Mesendoderm (in vitro differentiated cells): ENCODE measurements at regions not wholly inside any gene's neighbourhood (a gene's known extent, or its start where the extent isn't known, plus 50 kb on each side); places are given as distances from the start of the nearest gene placed in this dataset.

Experiments
- DNase-seq: peaks from one replicate; pipeline ENCODE4 v3.0.0; 2013
- H2AK5ac ChIP-seq: 2 replicates; pipeline ENCODE4 v1.6.1; 2013; ENCODE audit warnings: low read length, inconsistent platforms
- H2BK120ac ChIP-seq: 2 replicates; pipeline ENCODE4 v1.6.1; 2013; ENCODE audit warnings: low read depth, mild to moderate bottlenecking, low read length, moderate library complexity, mixed read lengths
- H2BK15ac ChIP-seq: replicated peaks from 2 replicates; pipeline ENCODE4 v1.6.1; 2013; ENCODE audit warnings: low read depth, mild to moderate bottlenecking, moderate library complexity
- H2BK5ac ChIP-seq: 2 replicates; pipeline ENCODE4 v1.6.1; 2013; ENCODE audit warnings: low read length, inconsistent platforms
- H3K18ac ChIP-seq: 2 replicates; pipeline ENCODE4 v1.6.1; 2013; ENCODE audit warnings: mild to moderate bottlenecking, low read length, mixed read lengths
- H3K23ac ChIP-seq: one replicate; pipeline ENCODE4 v1.6.1; 2013; ENCODE audit warnings: low read length
- H3K27ac ChIP-seq: 2 replicates; pipeline ENCODE4 v1.5.1; 2013; ENCODE audit warnings: low read depth, mild to moderate bottlenecking, inconsistent platforms, low read length, moderate library complexity
- H3K27me3 ChIP-seq: 2 replicates; pipeline ENCODE4 v1.6.1; 2013; ENCODE audit warnings: low read length, control low read depth, mild to moderate bottlenecking, inconsistent platforms; ENCODE audit not compliant: insufficient read depth, poor library complexity
- H3K36me3 ChIP-seq: 2 replicates; pipeline ENCODE4 v1.6.1; 2013; ENCODE audit warnings: low read length, inconsistent platforms; ENCODE audit not compliant: control insufficient read depth, insufficient read depth
- H3K4ac ChIP-seq: one replicate; pipeline ENCODE4 v1.6.1; 2013; ENCODE audit warnings: low read depth, mild to moderate bottlenecking, low read length, moderate library complexity
- H3K4me1 ChIP-seq: 2 replicates; pipeline ENCODE4 v1.6.1; 2013; ENCODE audit warnings: low read depth, low read length, inconsistent platforms; ENCODE audit not compliant: control insufficient read depth
- H3K4me2 ChIP-seq: 2 replicates; pipeline ENCODE4 v1.6.1; 2013; ENCODE audit warnings: low read length
- H3K4me3 ChIP-seq: 2 replicates; pipeline ENCODE4 v1.5.1; 2013; ENCODE audit warnings: mild to moderate bottlenecking, low read length
- H3K56ac ChIP-seq: one replicate; pipeline ENCODE4 v1.6.1; 2013; ENCODE audit warnings: low read length
- H3K79me1 ChIP-seq: 2 replicates; pipeline ENCODE4 v1.6.1; 2013; ENCODE audit warnings: low read length, inconsistent platforms
- H3K79me2 ChIP-seq: 2 replicates; pipeline ENCODE4 v1.6.1; 2013; ENCODE audit warnings: mild to moderate bottlenecking, low read length; ENCODE audit not compliant: control insufficient read depth, insufficient read depth
- H3K9ac ChIP-seq: 2 replicates; pipeline ENCODE4 v1.6.1; 2013; ENCODE audit warnings: low read length, inconsistent platforms
- H4K5ac ChIP-seq: one replicate; pipeline ENCODE4 v1.6.1; 2013; ENCODE audit warnings: low read length
- H4K8ac ChIP-seq: one replicate; pipeline ENCODE4 v1.6.1; 2013; ENCODE audit warnings: low read depth, mild to moderate bottlenecking, control low read depth, low read length, moderate library complexity
- WGBS: extraction: QIAGEN DNeasy Blood & Tissue Kit; methylation state at CpG from one replicate; pipeline ENCODE4 v1.1.7; 2013; ENCODE audit warnings: low lambda C conversion rate, missing lambda C conversion rate; ENCODE audit not compliant: insufficient coverage; ENCODE audit errors: extremely low coverage; 5-methylcytosine and 5-hydroxymethylcytosine counted together

GRCh38 chr6:93021235-93021915 is 398.0 kb downstream of the EPHA7 start:
- H2BK5ac ChIP-seq: no peak overlapping the region
- no peak overlapping the region for H3K18ac ChIP-seq
- no CpG with 5 or more reads among the region's 7 CpGs for WGBS
- no peak overlapping the region for H2AK5ac ChIP-seq
- no peak overlapping the region for H2BK15ac ChIP-seq
- no peaks in the 10 kb centered on the region for H3K36me3 ChIP-seq
- H3K23ac ChIP-seq: no peak overlapping the region
- DNase-seq: peak; percentile 66
- H3K27me3 ChIP-seq: no peaks in the 10 kb centered on the region
- H3K4ac ChIP-seq: no peak overlapping the region
- H3K56ac ChIP-seq: no peak overlapping the region
- H3K79me1 ChIP-seq: no peaks in the 10 kb centered on the region
- H3K27ac ChIP-seq: no peak overlapping the region
- H3K9ac ChIP-seq: no peak overlapping the region
- H3K4me1 ChIP-seq: no peaks in the 10 kb centered on the region
- no peak overlapping the region for H4K8ac ChIP-seq
- no peak overlapping the region for H3K4me2 ChIP-seq
- H3K4me3 ChIP-seq: no peak overlapping the region
- no peaks in the 10 kb centered on the region for H3K79me2 ChIP-seq
- no peak overlapping the region for H4K5ac ChIP-seq
- no peak overlapping the region for H2BK120ac ChIP-seq

- Histone ChIP-seq H3K4ac (no peak overlapping the region), H3K36me3 (no peaks in the 10 kb centered on the region), H4K8ac (no peak overlapping the region), H4K5ac (no peak overlapping the region), H3K27me3 (no peaks in the 10 kb centered on the region), H3K4me3 (no peak overlapping the region), H3K23ac (no peak overlapping the region), H3K27ac (no peak overlapping the region), H3K79me1 (no peaks in the 10 kb centered on the region), H3K4me2 (no peak overlapping the region), H3K79me2 (no peaks in the 10 kb centered on the region), H2BK5ac (no peak overlapping the region), H2BK15ac (no peak overlapping the region), H3K4me1 (no peaks in the 10 kb centered on the region), H3K9ac (no peak overlapping the region), H2BK120ac (no peak overlapping the region), H3K18ac (no peak overlapping the region), H3K56ac (no peak overlapping the region), H2AK5ac (no peak overlapping the region)
- DNase-seq: no peak
- no CpG with 5 or more reads among the region's 1 CpG for WGBS
Measured at GRCh38 chr6:93017626-93018025, 401.7 kb downstream of the EPHA7 start.

- no peak overlapping the region for H3K18ac ChIP-seq
- no peak overlapping the region for H2BK5ac ChIP-seq
- H3K4me3 ChIP-seq: no peak overlapping the region
- no peak overlapping the region for H4K5ac ChIP-seq
- no peaks in the 10 kb centered on the region for H3K27me3 ChIP-seq
- H3K27ac ChIP-seq: no peak overlapping the region
- H3K36me3 ChIP-seq: no peaks in the 10 kb centered on the region
- H3K79me1 ChIP-seq: no peaks in the 10 kb centered on the region
- H3K79me2 ChIP-seq: no peaks in the 10 kb centered on the region
- no CpG with 5 or more reads among the region's 2 CpGs for WGBS
- no peak overlapping the region for H3K23ac ChIP-seq
- H3K4me1 ChIP-seq: no peaks in the 10 kb centered on the region
- H2AK5ac ChIP-seq: no peak overlapping the region
- H2BK15ac ChIP-seq: no peak overlapping the region
- no peak overlapping the region for H4K8ac ChIP-seq
- no peak overlapping the region for H3K4me2 ChIP-seq
- no peak overlapping the region for H2BK120ac ChIP-seq
- H3K9ac ChIP-seq: no peak overlapping the region
- H3K56ac ChIP-seq: no peak overlapping the region
- no peak overlapping the region for H3K4ac ChIP-seq
- peak; percentile 79 for DNase-seq
Measured at GRCh38 chr6:93017213-93017612, 402.1 kb downstream of the EPHA7 start.

GRCh38 chr6:93013054-93013453 is 406.3 kb downstream of the EPHA7 start:
- no CpG with 5 or more reads among the region's 2 CpGs for WGBS
- Histone ChIP-seq H2BK120ac (no peak overlapping the region), H3K4ac (no peak overlapping the region), H3K4me2 (no peak overlapping the region), H2AK5ac (no peak overlapping the region), H3K27ac (no peak overlapping the region), H3K4me1 (no peaks in the 10 kb centered on the region), H4K5ac (no peak overlapping the region), H3K9ac (no peak overlapping the region), H3K79me2 (no peaks in the 10 kb centered on the region), H3K27me3 (no peaks in the 10 kb centered on the region), H2BK5ac (no peak overlapping the region), H3K79me1 (no peaks in the 10 kb centered on the region), H3K36me3 (no peaks in the 10 kb centered on the region), H3K56ac (no peak overlapping the region), H3K4me3 (no peak overlapping the region), H3K18ac (no peak overlapping the region), H4K8ac (no peak overlapping the region), H3K23ac (no peak overlapping the region), H2BK15ac (no peak overlapping the region)
- no peak for DNase-seq

- no peaks in the 10 kb centered on the region for H3K79me1 ChIP-seq
- H3K4me3 ChIP-seq: no peak overlapping the region
- no peak overlapping the region for H2BK120ac ChIP-seq
- no peaks in the 10 kb centered on the region for H3K27me3 ChIP-seq
- H3K56ac ChIP-seq: no peak overlapping the region
- no peak overlapping the region for H3K18ac ChIP-seq
- no peak overlapping the region for H3K4me2 ChIP-seq
- H3K23ac ChIP-seq: no peak overlapping the region
- H3K27ac ChIP-seq: no peak overlapping the region
- H3K79me2 ChIP-seq: no peaks in the 10 kb centered on the region
- H2BK5ac ChIP-seq: no peak overlapping the region
- H3K36me3 ChIP-seq: no peaks in the 10 kb centered on the region
- H2AK5ac ChIP-seq: no peak overlapping the region
- DNase-seq: no peak
- H2BK15ac ChIP-seq: no peak overlapping the region
- no peaks in the 10 kb centered on the region for H3K4me1 ChIP-seq
- no peak overlapping the region for H4K8ac ChIP-seq
- H3K4ac ChIP-seq: no peak overlapping the region
- H3K9ac ChIP-seq: no peak overlapping the region
- no peak overlapping the region for H4K5ac ChIP-seq
Measured at GRCh38 chr6:93008375-93008774, 411.0 kb downstream of the EPHA7 start.

- Histone ChIP-seq H3K56ac (no peak overlapping the region), H2BK120ac (no peak overlapping the region), H4K5ac (no peak overlapping the region), H3K9ac (no peak overlapping the region), H3K36me3 (no peaks in the 10 kb centered on the region), H3K4me3 (no peak overlapping the region), H2BK15ac (no peak overlapping the region), H3K27ac (no peak overlapping the region), H3K4ac (no peak overlapping the region), H3K4me2 (no peak overlapping the region), H3K27me3 (no peaks in the 10 kb centered on the region), H3K79me2 (no peaks in the 10 kb centered on the region), H3K79me1 (no peaks in the 10 kb centered on the region), H3K18ac (no peak overlapping the region), H4K8ac (no peak overlapping the region), H2AK5ac (no peak overlapping the region), H2BK5ac (no peak overlapping the region), H3K4me1 (no peaks in the 10 kb centered on the region), H3K23ac (no peak overlapping the region)
- peak; percentile 10 for DNase-seq
- no CpG with 5 or more reads among the region's 3 CpGs for WGBS
Measured at GRCh38 chr6:92989656-92990055, 429.7 kb downstream of the EPHA7 start.
